GM10266 (cell line): ENCODE measurements at regions not wholly inside any gene's neighbourhood (a gene's known extent, or its start where the extent isn't known, plus 50 kb on each side); places are given as distances from the start of the nearest gene placed in this dataset.
"Not testable (repeated sequence)": the region's sequence is repeated elsewhere in the genome, so short reads cannot be mapped to it uniquely, and the experiment has no call there.

Experiments
- DNase-seq: peaks from one replicate; pipeline ENCODE4 v3.0.0; 2012; ENCODE audit errors: extremely low spot score
- CTCF ChIP-seq: IDR thresholded peaks from 2 replicates; pipeline ENCODE4 v1.5.1; 2012; ENCODE audit warnings: mild to moderate bottlenecking, low read depth; ENCODE audit not compliant: control insufficient read depth, insufficient read depth; ENCODE audit errors: missing control alignments

- not testable (repeated sequence) for DNase-seq
Observed at GRCh38 chr10:109809954-109810353, 113.4 kb downstream of the XPNPEP1 start.

DNA sequence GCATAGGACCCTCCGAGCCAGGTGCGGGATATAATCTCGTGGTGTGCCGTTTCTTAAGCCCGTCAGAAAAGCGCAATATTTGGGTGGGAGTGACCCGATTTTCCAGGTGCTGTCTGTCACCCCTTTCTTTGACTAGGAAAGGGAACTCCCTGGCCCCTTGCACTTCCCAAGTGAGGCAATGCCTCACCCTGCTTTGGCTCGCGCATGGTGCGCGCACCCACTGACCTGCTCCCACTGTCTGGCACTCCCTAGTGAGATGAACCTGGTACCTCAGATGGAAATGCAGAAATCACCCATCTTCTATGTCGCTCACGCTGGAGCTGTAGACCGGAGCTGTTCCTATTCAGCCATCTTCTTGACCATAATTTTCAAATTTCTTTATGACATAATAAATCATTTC, 122.1 kb downstream of the XPNPEP1 start:
- DNase-seq = not testable (repeated sequence)

DNA sequence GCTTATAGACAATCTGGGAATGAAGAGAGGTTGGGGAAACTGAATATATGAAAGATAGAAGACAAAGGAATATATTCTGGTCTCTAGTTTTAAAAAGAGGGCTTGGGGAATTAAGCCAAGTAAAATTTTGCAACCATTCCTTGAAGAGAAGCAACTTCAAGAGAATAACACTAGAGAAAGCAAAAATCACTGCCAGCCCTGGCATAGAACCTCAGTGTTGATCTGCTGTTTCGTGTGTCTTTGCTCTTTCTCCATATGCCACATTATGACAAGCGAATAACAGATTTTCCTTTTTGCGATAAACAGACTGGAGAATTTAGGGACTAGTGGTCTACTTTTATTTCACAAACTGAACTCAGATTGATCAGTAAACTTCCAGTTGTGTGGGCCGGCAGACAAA, 132.7 kb downstream of the XPNPEP1 start:
- DNase-seq = no peak
- no peak for TF ChIP-seq CTCF

DNA sequence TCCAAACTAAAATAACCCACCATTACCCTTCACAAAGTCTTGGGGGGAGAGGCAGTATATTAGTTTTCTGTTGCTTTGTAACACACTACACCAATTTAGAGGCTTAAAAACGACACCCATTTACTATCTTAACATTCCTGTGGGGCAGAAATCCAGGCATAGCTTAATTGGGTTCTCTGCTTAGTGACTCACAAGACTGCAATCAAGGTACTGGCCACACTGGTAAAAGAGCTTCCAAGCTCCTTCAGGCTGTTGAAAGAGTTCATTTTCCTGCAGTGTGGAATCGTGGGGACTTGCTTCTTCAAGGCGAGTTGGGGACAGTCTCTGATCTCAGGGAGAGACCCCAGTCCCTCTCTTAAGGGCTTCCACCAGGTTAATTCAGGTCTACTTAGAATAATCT, 139.1 kb downstream of the XPNPEP1 start:
- no peak for TF ChIP-seq CTCF
- DNase-seq = no peak

GRCh38 chr10:109783286-109783685, 140.0 kb downstream of the XPNPEP1 start:
- no peak for DNase-seq
- no peak for TF ChIP-seq CTCF

- no peak for TF ChIP-seq CTCF
- no peak for DNase-seq
Observed at GRCh38 chr10:109780997-109781396, 142.3 kb downstream of the XPNPEP1 start.

- no peak for TF ChIP-seq CTCF
- no peak for DNase-seq
Observed at GRCh38 chr10:109778993-109779392, 144.3 kb downstream of the XPNPEP1 start.

GRCh38 chr10:109774121-109774440, 149.2 kb downstream of the XPNPEP1 start:
- no peak for TF ChIP-seq CTCF

DNA sequence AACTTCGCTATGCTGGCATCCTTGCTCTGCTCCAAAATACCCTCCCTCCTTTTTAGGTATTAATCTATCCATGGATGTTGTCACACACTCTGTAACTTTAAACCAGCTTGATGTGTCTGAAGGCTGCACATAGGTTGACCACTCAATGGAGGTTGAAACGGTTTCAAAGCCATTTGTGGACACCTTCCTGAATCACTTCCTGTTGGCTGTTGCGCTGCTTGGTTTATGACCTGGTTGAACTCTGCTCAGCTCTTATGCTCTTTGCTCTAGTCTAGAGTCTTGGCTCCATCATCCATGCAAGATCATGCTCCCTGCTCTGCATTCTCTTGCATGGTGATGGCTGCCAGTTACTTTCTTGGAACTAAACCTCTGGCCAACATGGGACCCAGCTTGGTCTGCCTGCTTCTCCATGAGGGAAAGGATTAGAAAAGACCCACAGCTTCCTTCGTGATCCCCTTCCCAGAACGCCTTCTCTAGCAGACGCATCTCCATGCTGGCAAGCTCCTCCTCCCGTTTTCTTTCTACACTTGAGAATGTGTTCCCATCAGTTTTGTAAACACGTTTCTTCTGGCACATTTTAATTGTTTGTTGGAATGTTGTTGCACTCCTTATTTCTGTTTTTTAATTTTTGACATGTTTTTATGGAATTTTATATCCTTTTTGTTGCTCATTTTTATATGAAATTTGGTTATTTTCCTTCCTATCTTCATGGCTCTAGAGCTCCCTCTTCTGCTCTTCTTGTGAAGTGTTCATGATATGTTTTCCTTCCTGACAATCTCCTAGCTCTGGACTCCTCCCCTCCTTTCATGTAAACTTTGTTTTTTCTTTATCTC, 149.8 kb downstream of the XPNPEP1 start:
- DNase-seq = peak; percentile 16
- TF ChIP-seq CTCF = peak; percentile 46

More at GRCh38 chr10:109774121-109774440, 149.2 kb downstream of the XPNPEP1 start:
- DNase-seq = no peak
